HepG2 (cell line): ENCODE measurements at regions not wholly inside any gene's neighbourhood (a gene's known extent, or its start where the extent isn't known, plus 50 kb on each side); places are given as distances from the start of the nearest gene placed in this dataset.

Experiments used
- DR1 ChIP-seq: sonication (generic); formaldehyde crosslinking; IDR thresholded peaks from 2 replicates; pipeline ENCODE4 v1.8.0; 2021; ENCODE audit warnings: mild to moderate bottlenecking, missing genetic modification reagents, inconsistent platforms
- HCFC1 ChIP-seq: fragments of 150-350 bp; IDR thresholded peaks from 2 replicates; pipeline ENCODE4 v1.6.1; 2014; ENCODE audit warnings: low read depth, low read length
- HDAC2 ChIP-seq: sonication (generic); formaldehyde crosslinking; IDR thresholded peaks from 2 replicates; pipeline ENCODE4 v1.4.0; 2020; ENCODE audit warnings: missing genetic modification reagents
- HNF4G ChIP-seq, 2 experiments: sonication (generic) in 1 of 2; formaldehyde crosslinking in 1 of 2; IDR thresholded peaks; 2 replicates each; pipeline versions ENCODE4 v1.4.0 to v1.6.1; 2011 to 2020; ENCODE audit warnings: borderline replicate concordance in 2 of 2, low read depth in 2 of 2, mild to moderate bottlenecking in 2 of 2, low read length in 1 of 2, missing genetic modification reagents in 1 of 2, moderate library complexity in 1 of 2
- JUNB ChIP-seq: sonication (generic); formaldehyde crosslinking; IDR thresholded peaks from 2 replicates; pipeline ENCODE4 v1.8.0; 2022; ENCODE audit warnings: missing genetic modification reagents, mild to moderate bottlenecking, borderline replicate concordance
- JUND ChIP-seq: sonication (generic); formaldehyde crosslinking; IDR thresholded peaks from 2 replicates; pipeline ENCODE4 v1.8.0; 2022; ENCODE audit warnings: mild to moderate bottlenecking, missing genetic modification reagents
- MBNL3 ChIP-seq: fragments of 250-450 bp; sonication (Bioruptor Pico); conservative IDR thresholded peaks from 2 replicates; pipeline ENCODE4 v1.8.0; 2022; ENCODE audit warnings: mild to moderate bottlenecking, inconsistent platforms
- NCOA5 ChIP-seq: sonication (generic); formaldehyde crosslinking; IDR thresholded peaks from 2 replicates; pipeline ENCODE4 v1.4.0; 2020; ENCODE audit warnings: missing genetic modification reagents
- NFE2L1 ChIP-seq: sonication (generic); formaldehyde crosslinking; IDR thresholded peaks from 2 replicates; pipeline ENCODE4 v1.4.0; 2020; ENCODE audit warnings: missing genetic modification reagents, mild to moderate bottlenecking, borderline replicate concordance
- SIX4 ChIP-seq: sonication (generic); formaldehyde crosslinking; IDR thresholded peaks from 2 replicates; pipeline ENCODE4 v1.4.0; 2020; ENCODE audit warnings: missing genetic modification reagents
- SMAD9 ChIP-seq: sonication (generic); formaldehyde crosslinking; IDR thresholded peaks from 2 replicates; pipeline ENCODE4 v1.5.1; 2020; ENCODE audit warnings: mild to moderate bottlenecking, missing genetic modification reagents
- TBL1XR1 ChIP-seq: fragments of 150-350 bp; IDR thresholded peaks from 2 replicates; pipeline ENCODE4 v1.6.1; 2014; ENCODE audit warnings: borderline replicate concordance, low read length; ENCODE audit not compliant: partially characterized antibody
- TP53 ChIP-seq: sonication (generic); formaldehyde crosslinking; conservative IDR thresholded peaks from 2 replicates; pipeline ENCODE4 v1.4.0; 2020; ENCODE audit warnings: missing genetic modification reagents
- ZC3H13 ChIP-seq: sonication (generic); formaldehyde crosslinking; IDR thresholded peaks from 2 replicates; pipeline ENCODE4 v1.8.1; 2023; ENCODE audit warnings: mild to moderate bottlenecking, missing genetic modification reagents, moderate library complexity
- ZIK1 ChIP-seq: sonication (generic); formaldehyde crosslinking; IDR thresholded peaks from 2 replicates; pipeline ENCODE4 v1.5.0; 2020; ENCODE audit warnings: mild to moderate bottlenecking, low read depth, missing genetic modification reagents, borderline replicate concordance
- ZNF17 ChIP-seq: sonication (generic); formaldehyde crosslinking; IDR thresholded peaks from 2 replicates; pipeline ENCODE4 v1.5.0; 2020; ENCODE audit warnings: mild to moderate bottlenecking, missing genetic modification reagents
- ZNF34 ChIP-seq: sonication (generic); formaldehyde crosslinking; IDR thresholded peaks from 2 replicates; pipeline ENCODE4 v1.4.0; 2020; ENCODE audit warnings: mild to moderate bottlenecking, missing genetic modification reagents, borderline replicate concordance
- ZNF709 ChIP-seq: sonication (generic); formaldehyde crosslinking; IDR thresholded peaks from 2 replicates; pipeline ENCODE4 v1.5.0; 2020; ENCODE audit warnings: mild to moderate bottlenecking, missing genetic modification reagents
- ZNF747 ChIP-seq: sonication (generic); formaldehyde crosslinking; IDR thresholded peaks from 2 replicates; pipeline ENCODE4 v1.8.1; 2023; ENCODE audit warnings: missing genetic modification reagents, mild to moderate bottlenecking, borderline replicate concordance
- TF ChIP-seq, protein P1 (sequence below): IDR thresholded peaks from 2 replicates; pipeline ENCODE4 v1.6.1; 2012; ENCODE audit warnings: low read length, improper control_type of control experiment
- TF ChIP-seq, protein P2 (sequence below): sonication (generic); formaldehyde crosslinking; IDR thresholded peaks from 2 replicates; pipeline ENCODE4 v1.9.0; 2021; ENCODE audit warnings: mild to moderate bottlenecking, missing genetic modification reagents

DNA sequence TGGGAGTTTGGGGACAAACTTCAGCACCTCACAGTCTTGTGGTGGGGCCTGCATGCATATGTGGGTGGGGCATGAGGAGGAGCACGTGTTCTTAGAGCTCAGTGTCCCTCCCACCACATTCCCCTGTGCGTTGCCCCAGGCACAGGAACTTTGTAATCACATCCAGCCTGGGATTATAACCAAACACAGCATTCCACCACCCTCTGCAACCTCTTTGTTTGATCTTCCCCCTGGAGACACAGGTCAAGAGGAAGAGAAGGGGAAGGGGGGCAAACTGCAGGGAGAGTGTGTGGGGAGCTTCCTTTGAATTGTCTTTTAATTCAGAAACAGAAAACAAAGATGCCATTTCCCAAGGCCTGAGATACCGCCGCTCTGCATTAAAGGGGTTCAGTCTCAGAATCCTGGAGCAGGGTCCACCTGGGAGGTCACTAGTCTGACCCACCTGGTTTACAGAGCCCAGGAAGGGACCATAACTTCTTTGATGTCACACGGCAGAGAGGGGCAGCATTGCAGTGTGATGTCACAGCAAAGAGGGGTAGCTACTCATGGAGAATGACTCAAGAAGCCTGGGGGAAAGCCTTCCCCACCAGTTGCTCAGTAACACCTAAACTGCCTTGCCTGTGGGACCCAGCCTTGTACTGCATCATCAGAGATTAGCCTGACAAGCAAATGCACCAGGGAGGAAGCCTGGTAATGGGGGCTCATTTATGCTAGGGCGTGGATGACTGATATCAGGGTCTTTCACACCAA lies 106.3 kb upstream of the RNU6-1 start (continued):
- no peak for TF ChIP-seq ZNF747
- no peak for TF ChIP-seq ZIK1 (CRISPR knock-in tag)
- TF ChIP-seq TBL1XR1 = no peak
- TF ChIP-seq ZNF34 = peak; percentile 77; the same call in 1 of the 2 replicates
- TF ChIP-seq JUND = peak; percentile 35; the same call in 1 of the 2 replicates
- TF ChIP-seq HDAC2 (CRISPR knock-in tag) = peak; percentile 85
- TF ChIP-seq, protein P1, sequence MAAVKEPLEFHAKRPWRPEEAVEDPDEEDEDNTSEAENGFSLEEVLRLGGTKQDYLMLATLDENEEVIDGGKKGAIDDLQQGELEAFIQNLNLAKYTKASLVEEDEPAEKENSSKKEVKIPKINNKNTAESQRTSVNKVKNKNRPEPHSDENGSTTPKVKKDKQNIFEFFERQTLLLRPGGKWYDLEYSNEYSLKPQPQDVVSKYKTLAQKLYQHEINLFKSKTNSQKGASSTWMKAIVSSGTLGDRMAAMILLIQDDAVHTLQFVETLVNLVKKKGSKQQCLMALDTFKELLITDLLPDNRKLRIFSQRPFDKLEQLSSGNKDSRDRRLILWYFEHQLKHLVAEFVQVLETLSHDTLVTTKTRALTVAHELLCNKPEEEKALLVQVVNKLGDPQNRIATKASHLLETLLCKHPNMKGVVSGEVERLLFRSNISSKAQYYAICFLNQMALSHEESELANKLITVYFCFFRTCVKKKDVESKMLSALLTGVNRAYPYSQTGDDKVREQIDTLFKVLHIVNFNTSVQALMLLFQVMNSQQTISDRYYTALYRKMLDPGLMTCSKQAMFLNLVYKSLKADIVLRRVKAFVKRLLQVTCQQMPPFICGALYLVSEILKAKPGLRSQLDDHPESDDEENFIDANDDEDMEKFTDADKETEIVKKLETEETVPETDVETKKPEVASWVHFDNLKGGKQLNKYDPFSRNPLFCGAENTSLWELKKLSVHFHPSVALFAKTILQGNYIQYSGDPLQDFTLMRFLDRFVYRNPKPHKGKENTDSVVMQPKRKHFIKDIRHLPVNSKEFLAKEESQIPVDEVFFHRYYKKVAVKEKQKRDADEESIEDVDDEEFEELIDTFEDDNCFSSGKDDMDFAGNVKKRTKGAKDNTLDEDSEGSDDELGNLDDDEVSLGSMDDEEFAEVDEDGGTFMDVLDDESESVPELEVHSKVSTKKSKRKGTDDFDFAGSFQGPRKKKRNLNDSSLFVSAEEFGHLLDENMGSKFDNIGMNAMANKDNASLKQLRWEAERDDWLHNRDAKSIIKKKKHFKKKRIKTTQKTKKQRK = no peak
- TF ChIP-seq ZNF709 (CRISPR knock-in tag) = no peak
- TF ChIP-seq HCFC1 = no peak
- no peak for TF ChIP-seq ZC3H13 (CRISPR knock-in tag)
- TF ChIP-seq DR1 (CRISPR knock-in tag) = no peak
- TF ChIP-seq TP53 (CRISPR knock-in tag) = no peak
- TF ChIP-seq JUNB = no peak
- TF ChIP-seq NFE2L1 (CRISPR knock-in tag) = no peak
- TF ChIP-seq MBNL3 (CRISPR knock-in tag) = no peak
- TF ChIP-seq NCOA5 (CRISPR knock-in tag) = no peak
- TF ChIP-seq SIX4 (CRISPR knock-in tag) = peak; percentile 58; the same call in 1 of the 2 replicates
- TF ChIP-seq ZNF17 = no peak
- TF ChIP-seq, protein P2, sequence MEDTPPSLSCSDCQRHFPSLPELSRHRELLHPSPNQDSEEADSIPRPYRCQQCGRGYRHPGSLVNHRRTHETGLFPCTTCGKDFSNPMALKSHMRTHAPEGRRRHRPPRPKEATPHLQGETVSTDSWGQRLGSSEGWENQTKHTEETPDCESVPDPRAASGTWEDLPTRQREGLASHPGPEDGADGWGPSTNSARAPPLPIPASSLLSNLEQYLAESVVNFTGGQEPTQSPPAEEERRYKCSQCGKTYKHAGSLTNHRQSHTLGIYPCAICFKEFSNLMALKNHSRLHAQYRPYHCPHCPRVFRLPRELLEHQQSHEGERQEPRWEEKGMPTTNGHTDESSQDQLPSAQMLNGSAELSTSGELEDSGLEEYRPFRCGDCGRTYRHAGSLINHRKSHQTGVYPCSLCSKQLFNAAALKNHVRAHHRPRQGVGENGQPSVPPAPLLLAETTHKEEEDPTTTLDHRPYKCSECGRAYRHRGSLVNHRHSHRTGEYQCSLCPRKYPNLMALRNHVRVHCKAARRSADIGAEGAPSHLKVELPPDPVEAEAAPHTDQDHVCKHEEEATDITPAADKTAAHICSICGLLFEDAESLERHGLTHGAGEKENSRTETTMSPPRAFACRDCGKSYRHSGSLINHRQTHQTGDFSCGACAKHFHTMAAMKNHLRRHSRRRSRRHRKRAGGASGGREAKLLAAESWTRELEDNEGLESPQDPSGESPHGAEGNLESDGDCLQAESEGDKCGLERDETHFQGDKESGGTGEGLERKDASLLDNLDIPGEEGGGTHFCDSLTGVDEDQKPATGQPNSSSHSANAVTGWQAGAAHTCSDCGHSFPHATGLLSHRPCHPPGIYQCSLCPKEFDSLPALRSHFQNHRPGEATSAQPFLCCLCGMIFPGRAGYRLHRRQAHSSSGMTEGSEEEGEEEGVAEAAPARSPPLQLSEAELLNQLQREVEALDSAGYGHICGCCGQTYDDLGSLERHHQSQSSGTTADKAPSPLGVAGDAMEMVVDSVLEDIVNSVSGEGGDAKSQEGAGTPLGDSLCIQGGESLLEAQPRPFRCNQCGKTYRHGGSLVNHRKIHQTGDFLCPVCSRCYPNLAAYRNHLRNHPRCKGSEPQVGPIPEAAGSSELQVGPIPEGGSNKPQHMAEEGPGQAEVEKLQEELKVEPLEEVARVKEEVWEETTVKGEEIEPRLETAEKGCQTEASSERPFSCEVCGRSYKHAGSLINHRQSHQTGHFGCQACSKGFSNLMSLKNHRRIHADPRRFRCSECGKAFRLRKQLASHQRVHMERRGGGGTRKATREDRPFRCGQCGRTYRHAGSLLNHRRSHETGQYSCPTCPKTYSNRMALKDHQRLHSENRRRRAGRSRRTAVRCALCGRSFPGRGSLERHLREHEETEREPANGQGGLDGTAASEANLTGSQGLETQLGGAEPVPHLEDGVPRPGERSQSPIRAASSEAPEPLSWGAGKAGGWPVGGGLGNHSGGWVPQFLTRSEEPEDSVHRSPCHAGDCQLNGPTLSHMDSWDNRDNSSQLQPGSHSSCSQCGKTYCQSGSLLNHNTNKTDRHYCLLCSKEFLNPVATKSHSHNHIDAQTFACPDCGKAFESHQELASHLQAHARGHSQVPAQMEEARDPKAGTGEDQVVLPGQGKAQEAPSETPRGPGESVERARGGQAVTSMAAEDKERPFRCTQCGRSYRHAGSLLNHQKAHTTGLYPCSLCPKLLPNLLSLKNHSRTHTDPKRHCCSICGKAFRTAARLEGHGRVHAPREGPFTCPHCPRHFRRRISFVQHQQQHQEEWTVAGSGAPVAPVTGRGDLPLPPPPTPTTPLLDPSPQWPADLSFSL (CRISPR knock-in tag) = no peak
- no peak for TF ChIP-seq SMAD9 (CRISPR knock-in tag)
- peak; percentile 52 for TF ChIP-seq HNF4G (IDR thresholded peaks at IDR 0.05; ENCODE audit: borderline replicate concordance, low read depth, low read length)
- peak; percentile 42; the same call in 1 of the 2 replicates for TF ChIP-seq HNF4G (CRISPR knock-in tag; IDR thresholded peaks at IDR 0.05; ENCODE audit: borderline replicate concordance, low read depth)
